Pancreas (tissue), 10 donors: ENCODE measurements at regions not wholly inside any gene's neighbourhood (a gene's known extent, or its start where the extent isn't known, plus 50 kb on each side); places are given as distances from the start of the nearest gene placed in this dataset.
"Not testable (repeated sequence)": the region's sequence is repeated elsewhere in the genome, so short reads cannot be mapped to it uniquely, and the experiment has no call there.

Experiments
- ATAC-seq, 4 donors: fragments of 200-7000 bp; cut with Tn5 transposase; one replicate each; pipeline versions ENCODE4 v1.8.0 to v1.9.1; 2020; ENCODE audit warnings: mild to moderate bottlenecking in 4 of 4, moderate library complexity in 4 of 4
- DNase-seq, 6 donors: peaks; one replicate each; pipeline ENCODE4 v3.0.0-alpha.2; 2020
- FAIRE-seq: peaks from 2 replicates; lab custom pipeline; 2012; peaks lifted over from hg19 to GRCh38; lab: Jason Lieb, UNC
- H3K27ac ChIP-seq, 4 donors: fragments of 200-600 bp; sonication (generic); 1 replicate in 3 of 4; 2 replicates in 1 of 4; pipeline versions ENCODE4 v1.5.0 to v1.8.0; 2020
- H3K27me3 ChIP-seq, 4 donors: fragments of 200-600 bp; one replicate each; pipeline ENCODE4 v1.8.0; 2021
- H3K36me3 ChIP-seq, 3 donors: fragments of 200-600 bp; sonication (generic) in 1 of 3; one replicate each; pipeline versions ENCODE4 v1.5.0 to v1.8.0; 2020 to 2021
- H3K4me1 ChIP-seq, 3 donors: fragments of 200-600 bp; one replicate each; pipeline ENCODE4 v1.8.0; 2021
- H3K4me3 ChIP-seq, 4 donors: fragments of 200-600 bp; sonication (generic) in 2 of 4; one replicate each; pipeline versions ENCODE4 v1.5.0 to v1.8.0; 2020 to 2021
- H3K9me3 ChIP-seq, 4 donors: fragments of 200-600 bp; one replicate each; pipeline ENCODE4 v1.8.0; 2021
- WGBS, 2 donors: extraction: QIAGEN DNeasy Blood & Tissue Kit; methylation state at CpG; one replicate each; pipeline ENCODE4 v1.1.7; 2013; 5-methylcytosine and 5-hydroxymethylcytosine counted together
- intact Hi-C, 3 donors: fragments of 100-400 bp; cut with DNase I; formaldehyde crosslinking; loops; one replicate each; pipeline versions ENCODE4 v1.11.1 to v1.14.2; 2022
- TF ChIP-seq, protein P1 (sequence below), 4 donors: fragments of 200-600 bp; sonication (generic) in 3 of 4; IDR thresholded peaks; one replicate each; pipeline versions ENCODE4 v1.5.0 to v1.8.0; 2021; ENCODE audit warnings: antibody characterized with exemption in 4 of 4
- donor health status: healthy with polysubstance abuse.
- donor health status: DM: no; HTN: no; CAD: no; lungs with moderate emphysema.
- donor health status: DM: no; HTN: no; CAD: no.
- donor health status: control.
- donor health status: control.
- donor health status: Bipolar disorder and iron deficiency.
- donor health status: DM: yes; HTN: yes; CAD: no.
- donor health status: DM: no; HTN: no; CAD: no.
- donor health status: DM: no; HTN: no; CAD: no.
- donor health status: DM: yes; HTN: yes; CAD: no.

DNA sequence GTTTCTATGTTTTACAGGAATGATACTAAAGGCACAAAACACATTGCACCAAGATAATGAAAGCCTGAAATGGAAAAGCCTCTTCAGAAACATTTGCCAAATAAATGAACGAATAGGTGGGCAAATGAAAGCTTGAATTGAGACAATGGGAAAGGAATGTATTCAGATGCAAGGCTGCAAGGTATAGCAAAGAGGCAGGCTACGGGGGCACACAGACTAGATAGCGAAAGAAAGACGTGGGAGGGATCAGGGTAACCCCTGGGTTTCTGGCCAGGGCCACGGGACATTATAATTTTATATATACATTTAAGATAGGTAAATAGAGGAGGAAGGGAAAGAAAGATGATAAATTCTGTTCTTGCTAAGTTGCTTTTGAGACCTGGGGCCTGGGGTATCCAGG, 95.9 kb upstream of the NLGN1 start:
- TF ChIP-seq, protein P1, sequence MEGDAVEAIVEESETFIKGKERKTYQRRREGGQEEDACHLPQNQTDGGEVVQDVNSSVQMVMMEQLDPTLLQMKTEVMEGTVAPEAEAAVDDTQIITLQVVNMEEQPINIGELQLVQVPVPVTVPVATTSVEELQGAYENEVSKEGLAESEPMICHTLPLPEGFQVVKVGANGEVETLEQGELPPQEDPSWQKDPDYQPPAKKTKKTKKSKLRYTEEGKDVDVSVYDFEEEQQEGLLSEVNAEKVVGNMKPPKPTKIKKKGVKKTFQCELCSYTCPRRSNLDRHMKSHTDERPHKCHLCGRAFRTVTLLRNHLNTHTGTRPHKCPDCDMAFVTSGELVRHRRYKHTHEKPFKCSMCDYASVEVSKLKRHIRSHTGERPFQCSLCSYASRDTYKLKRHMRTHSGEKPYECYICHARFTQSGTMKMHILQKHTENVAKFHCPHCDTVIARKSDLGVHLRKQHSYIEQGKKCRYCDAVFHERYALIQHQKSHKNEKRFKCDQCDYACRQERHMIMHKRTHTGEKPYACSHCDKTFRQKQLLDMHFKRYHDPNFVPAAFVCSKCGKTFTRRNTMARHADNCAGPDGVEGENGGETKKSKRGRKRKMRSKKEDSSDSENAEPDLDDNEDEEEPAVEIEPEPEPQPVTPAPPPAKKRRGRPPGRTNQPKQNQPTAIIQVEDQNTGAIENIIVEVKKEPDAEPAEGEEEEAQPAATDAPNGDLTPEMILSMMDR (IDR thresholded peaks at IDR 0.05): no peak
- intact Hi-C loops: no loop called here

GRCh38 chr3:173289072-173289471, 108.5 kb upstream of the NLGN1 start:
- 28 to 32% methylated on average over 1 of the region's 1 CpG for WGBS, 2 donors
- no peak for ATAC-seq
- H3K36me3 ChIP-seq: no peaks in the 10 kb centered on the region
- H3K9me3 ChIP-seq: no peaks in the 10 kb centered on the region
- H3K4me1 ChIP-seq: no peaks in the 10 kb centered on the region
- FAIRE-seq: no peak
- no peak for DNase-seq
- no peaks in the 10 kb centered on the region for H3K27me3 ChIP-seq
- intact Hi-C loops: no loop called here
- H3K27ac ChIP-seq: no peak overlapping the region
- TF ChIP-seq, protein P1 (IDR thresholded peaks at IDR 0.05): no peak
- no peak overlapping the region for H3K4me3 ChIP-seq

More for the DNA sequence above, 95.9 kb upstream of the NLGN1 start:
- H3K27me3 ChIP-seq: no peaks in the 10 kb centered on the region
- no peak overlapping the region for H3K27ac ChIP-seq
- no peak overlapping the region for H3K4me3 ChIP-seq
- FAIRE-seq (no peak), DNase-seq (no peak), ATAC-seq (no peak)
- WGBS, 2 donors: 33 to 36% methylated on average over 5 of the region's 5 CpGs
- H3K9me3 ChIP-seq: no peaks in the 10 kb centered on the region
- H3K36me3 ChIP-seq: no peaks in the 10 kb centered on the region
- no peaks in the 10 kb centered on the region for H3K4me1 ChIP-seq

DNA sequence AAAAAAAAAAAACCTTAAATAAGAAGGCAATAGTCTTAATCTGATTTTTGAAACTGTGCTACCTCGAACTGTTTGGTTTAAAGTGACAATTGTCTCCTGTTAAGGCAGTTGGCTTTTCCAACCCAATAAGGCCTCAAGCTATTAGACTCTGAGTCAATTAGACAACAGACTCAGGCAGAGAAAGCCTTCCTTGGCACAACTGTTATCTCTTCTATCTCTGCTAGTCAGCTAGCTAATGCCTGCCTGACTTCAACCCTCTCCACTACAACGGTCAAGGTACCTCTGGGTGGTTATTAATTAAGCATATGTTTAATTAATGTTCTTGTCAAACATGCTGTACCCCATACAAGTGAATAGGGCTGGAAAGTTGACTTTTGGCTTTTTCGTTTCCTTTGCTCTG, 110.2 kb upstream of the NLGN1 start:
- H3K27me3 ChIP-seq: no peaks in the 10 kb centered on the region
- 52 to 56% methylated on average over 3 of the region's 3 CpGs for WGBS, 2 donors
- TF ChIP-seq, protein P1 (IDR thresholded peaks at IDR 0.05): no peak
- no peak overlapping the region for H3K4me3 ChIP-seq
- ATAC-seq (no peak), DNase-seq (no peak), FAIRE-seq (no peak)
- intact Hi-C loops: no loop called here
- no peaks in the 10 kb centered on the region for H3K4me1 ChIP-seq
- H3K36me3 ChIP-seq: no peaks in the 10 kb centered on the region
- no peaks in the 10 kb centered on the region for H3K9me3 ChIP-seq
- no peak overlapping the region for H3K27ac ChIP-seq

GRCh38 chr3:173286507-173286906, 111.0 kb upstream of the NLGN1 start:
- intact Hi-C loops, H3K9me3 ChIP-seq, H3K36me3 ChIP-seq, FAIRE-seq, H3K4me3 ChIP-seq, H3K27me3 ChIP-seq, H3K4me1 ChIP-seq, ATAC-seq, DNase-seq, H3K27ac ChIP-seq: not testable (repeated sequence)
- 89 to 94% methylated on average over 12 of the region's 12 CpGs for WGBS, 2 donors

DNA sequence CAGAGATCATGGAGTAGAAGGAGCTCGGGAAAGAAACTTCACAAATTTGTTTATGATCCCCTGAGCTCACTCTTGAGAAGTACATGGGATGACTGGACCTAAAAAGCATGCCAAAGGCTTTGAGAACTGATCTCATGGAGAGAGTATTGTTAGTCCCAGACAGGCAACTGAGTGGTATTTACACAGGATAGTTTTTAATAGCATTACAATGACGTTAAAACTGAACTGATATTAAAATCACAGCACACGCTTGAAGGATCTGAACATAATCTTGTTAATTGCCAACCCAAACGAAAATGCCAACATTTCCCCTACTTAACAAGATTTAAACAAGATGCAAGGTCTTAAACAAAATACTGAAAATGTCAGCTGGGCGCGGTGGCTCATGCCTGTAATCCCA, 113.2 kb upstream of the NLGN1 start:
- TF ChIP-seq, protein P1 (IDR thresholded peaks at IDR 0.05): no peak
- ATAC-seq (no peak), FAIRE-seq (no peak), DNase-seq (no peak)
- Histone ChIP-seq H3K27me3 (no peaks in the 10 kb centered on the region), H3K4me3 (no peak overlapping the region), H3K9me3 (no peaks in the 10 kb centered on the region), H3K36me3 (no peaks in the 10 kb centered on the region), H3K4me1 (no peaks in the 10 kb centered on the region), H3K27ac (no peak overlapping the region)
- intact Hi-C loops: no loop called here
- WGBS, 2 donors: 67 to 68% methylated on average over 6 of the region's 6 CpGs
